ENCODE measurements at regions not wholly inside any gene's neighbourhood (a gene's known extent, or its start where the extent isn't known, plus 50 kb on each side); places are given as distances from the start of the nearest gene placed in this dataset.

GRCh38 chr13:86737334-86737932 is 933.7 kb upstream of the SLITRK5 start:
- no peak for DNase-seq (ENCODE audit: low spot score)

- DNase-seq (ENCODE audit: low spot score): no peak
These were observed 929.3 kb upstream of the SLITRK5 start for GRCh38 chr13:86741762-86742285.

- no peak for DNase-seq (ENCODE audit: low spot score)
These were observed 913.8 kb upstream of the SLITRK5 start for GRCh38 chr13:86757236-86757978.

GRCh38 chr13:86758116-86758515 is 913.1 kb upstream of the SLITRK5 start:
- no peak for DNase-seq (ENCODE audit: low spot score)

- DNase-seq (ENCODE audit: low spot score): no peak
These were observed 910.6 kb upstream of the SLITRK5 start for GRCh38 chr13:86760620-86761019.

- DNase-seq (ENCODE audit: low spot score): no peak
These were observed 905.7 kb upstream of the SLITRK5 start for GRCh38 chr13:86765462-86765861.

GRCh38 chr13:86788616-86789015 is 882.6 kb upstream of the SLITRK5 start:
- no peak for DNase-seq (ENCODE audit: low spot score)

GRCh38 chr13:86792153-86792651 is 879.0 kb upstream of the SLITRK5 start:
- no peak for DNase-seq (ENCODE audit: low spot score)

GRCh38 chr13:86795858-86796257 is 875.3 kb upstream of the SLITRK5 start:
- no peak for DNase-seq (ENCODE audit: low spot score)

- no peak for DNase-seq (ENCODE audit: low spot score)
These were observed 860.8 kb upstream of the SLITRK5 start for GRCh38 chr13:86810361-86810760.

- no peak for DNase-seq (ENCODE audit: low spot score)
These were observed 858.0 kb upstream of the SLITRK5 start for GRCh38 chr13:86813198-86813597.

- DNase-seq (ENCODE audit: low spot score): no peak
These were observed 845.8 kb upstream of the SLITRK5 start for GRCh38 chr13:86825410-86825809.

- no peak for DNase-seq (ENCODE audit: low spot score)
These were observed 844.9 kb upstream of the SLITRK5 start for GRCh38 chr13:86826232-86826631.

- DNase-seq (ENCODE audit: low spot score): no peak
These were observed 841.1 kb upstream of the SLITRK5 start for GRCh38 chr13:86830046-86830445.

GRCh38 chr13:86831084-86831483 is 840.1 kb upstream of the SLITRK5 start:
- no peak for DNase-seq (ENCODE audit: low spot score)

GRCh38 chr13:86838411-86839120 is 832.6 kb upstream of the SLITRK5 start:
- no peak for DNase-seq (ENCODE audit: low spot score)

- DNase-seq (ENCODE audit: low spot score): no peak
These were observed 832.0 kb upstream of the SLITRK5 start for GRCh38 chr13:86839221-86839620.

- DNase-seq (ENCODE audit: low spot score): no peak
These were observed 830.6 kb upstream of the SLITRK5 start for GRCh38 chr13:86840250-86841191.

- no peak for DNase-seq (ENCODE audit: low spot score)
These were observed 829.9 kb upstream of the SLITRK5 start for GRCh38 chr13:86841264-86841663.

GRCh38 chr13:86846501-86846900 is 824.7 kb upstream of the SLITRK5 start:
- DNase-seq (ENCODE audit: low spot score): no peak

- no peak for DNase-seq (ENCODE audit: low spot score)
These were observed 822.5 kb upstream of the SLITRK5 start for GRCh38 chr13:86848716-86849115.

- no peak for DNase-seq (ENCODE audit: low spot score)
These were observed 814.2 kb upstream of the SLITRK5 start for GRCh38 chr13:86856991-86857390.

All from AG08395 (cell line).